ENCODE measurements at regions not wholly inside any gene's neighbourhood (a gene's known extent, or its start where the extent isn't known, plus 50 kb on each side); places are given as distances from the start of the nearest gene placed in this dataset.

GRCh38 chr22:44597616-44598015 is 99.6 kb upstream of the RTL6 start:
- no peak overlapping the region for H3K27ac ChIP-seq (ENCODE audit: low read length)
- intact Hi-C loops (cut with micrococcal nuclease; ENCODE audit: unreplicated experiment), result no loop called here
- CTCF ChIA-PET, result no interaction called here
- ATAC-seq, result no peak
- TF ChIP-seq CTCF (IDR thresholded peaks at IDR 0.05) (no peak), TCF7L2 (IDR thresholded peaks at IDR 0.05; ENCODE audit: low read depth, low read length) (no peak), SIN3A (IDR thresholded peaks at IDR 0.05; ENCODE audit: borderline replicate concordance, insufficient read depth, low read depth, low read length) (no peak), POLR2AphosphoS5 (IDR thresholded peaks at IDR 0.05; ENCODE audit: low read depth, low read length) (no peak), REST (IDR thresholded peaks at IDR 0.05; ENCODE audit: insufficient read depth in 1 of 2, low read depth in 2 of 2, low read length in 1 of 2) (no peak)
- DNase-seq (ENCODE audit: low read depth, low spot score), result no peak
- H3K36me3 ChIP-seq (ENCODE audit: control insufficient read depth, insufficient read depth, low read length), result no peaks in the 10 kb centered on the region
- no TSS peak for BruUV-seq (replicated peaks)
- H3K4me1 ChIP-seq (ENCODE audit: control insufficient read depth, insufficient read depth, low read length), result no peaks in the 10 kb centered on the region
- in situ Hi-C loops (cut with HindIII; ENCODE audit: low pct_unique_long_range_greater_than_20kb, low sequenced_read_pairs), result no loop called here
- POLR2A ChIA-PET, result no interaction called here
- no peak overlapping the region for H3K4me3 ChIP-seq (ENCODE audit: low read depth in 2 of 2, low read length in 2 of 2)
- H3K9me3 ChIP-seq (ENCODE audit: control insufficient read depth, insufficient read depth, low read depth, low read length), result no peaks in the 10 kb centered on the region
- H3K27me3 ChIP-seq (ENCODE audit: control insufficient read depth, insufficient read depth, low read length), result no peaks in the 10 kb centered on the region

- H3K27me3 ChIP-seq (ENCODE audit: control insufficient read depth, insufficient read depth, low read length), result no peaks in the 10 kb centered on the region
- BruUV-seq (replicated peaks), result no TSS peak
- no peaks in the 10 kb centered on the region for H3K9me3 ChIP-seq (ENCODE audit: control insufficient read depth, insufficient read depth, low read depth, low read length)
- TF ChIP-seq CTCF (IDR thresholded peaks at IDR 0.05), result no peak
- TF ChIP-seq POLR2AphosphoS5 (IDR thresholded peaks at IDR 0.05; ENCODE audit: low read depth, low read length), result no peak
- no peak for TF ChIP-seq TCF7L2 (IDR thresholded peaks at IDR 0.05; ENCODE audit: low read depth, low read length)
- no peak for TF ChIP-seq REST (IDR thresholded peaks at IDR 0.05; ENCODE audit: insufficient read depth in 1 of 2, low read depth in 2 of 2, low read length in 1 of 2)
- no peak for TF ChIP-seq SIN3A (IDR thresholded peaks at IDR 0.05; ENCODE audit: borderline replicate concordance, insufficient read depth, low read depth, low read length)
- no peaks in the 10 kb centered on the region for H3K36me3 ChIP-seq (ENCODE audit: control insufficient read depth, insufficient read depth, low read length)
- H3K4me1 ChIP-seq (ENCODE audit: control insufficient read depth, insufficient read depth, low read length), result no peaks in the 10 kb centered on the region
- no peak overlapping the region for H3K27ac ChIP-seq (ENCODE audit: low read length)
- intact Hi-C loops (cut with micrococcal nuclease; ENCODE audit: unreplicated experiment) (no loop called here), in situ Hi-C loops (cut with HindIII; ENCODE audit: low pct_unique_long_range_greater_than_20kb, low sequenced_read_pairs) (no loop called here)
- DNase-seq (ENCODE audit: low read depth, low spot score) (no peak), ATAC-seq (peak; percentile 45; the same call in 1 of the 2 replicates)
- CTCF ChIA-PET, result no interaction called here
- POLR2A ChIA-PET, result no interaction called here
- no peak overlapping the region for H3K4me3 ChIP-seq (ENCODE audit: low read depth in 2 of 2, low read length in 2 of 2)
These were observed 98.5 kb upstream of the RTL6 start for GRCh38 chr22:44596396-44597125.
